ENCODE measurements at regions not wholly inside any gene's neighbourhood (a gene's known extent, or its start where the extent isn't known, plus 50 kb on each side); places are given as distances from the start of the nearest gene placed in this dataset.
"Not testable (repeated sequence)": the region's sequence is repeated elsewhere in the genome, so short reads cannot be mapped to it uniquely, and the experiment has no call there.

- no peak overlapping the region for H3K4ac ChIP-seq (ENCODE audit: low read depth, low read length)
- peaks cover 14% of the 10 kb centered on the region for H3K9me3 ChIP-seq (ENCODE audit: insufficient read depth, low read depth, low read length)
- no peak overlapping the region for H3K23ac ChIP-seq (ENCODE audit: low read length)
- H3K4me1 ChIP-seq (ENCODE audit: control insufficient read depth in 1 of 2, insufficient read depth in 2 of 2, low read length in 2 of 2), result no peaks in the 10 kb centered on the region
- no peak overlapping the region for H2AFZ ChIP-seq (ENCODE audit: insufficient read depth, low read length, poor library complexity)
- no peaks in the 10 kb centered on the region for H3K36me3 ChIP-seq (ENCODE audit: control insufficient read depth in 1 of 2, insufficient read depth in 2 of 2, low read length in 2 of 2)
- H3K4me2 ChIP-seq (ENCODE audit: low read length), result no peak overlapping the region
- H3K27ac ChIP-seq (ENCODE audit: low read depth, low read length), result no peak overlapping the region
- no peak overlapping the region for H4K8ac ChIP-seq (ENCODE audit: low read depth, low read length)
- no peaks in the 10 kb centered on the region for H3K79me2 ChIP-seq (ENCODE audit: control insufficient read depth, insufficient read depth, low read length, poor library complexity)
- H3K14ac ChIP-seq (ENCODE audit: low read length), result no peak overlapping the region
- no peak overlapping the region for H3K18ac ChIP-seq (ENCODE audit: low read length)
- no CpG with 5 or more reads among the region's 2 CpGs for WGBS (ENCODE audit: extremely low coverage, insufficient coverage, insufficient read length)
- DNase-seq, result no peak
- no peak overlapping the region for H2BK12ac ChIP-seq (ENCODE audit: low read length)
- H3K4me3 ChIP-seq (ENCODE audit: low read depth, low read length), result no peak overlapping the region
- no peak overlapping the region for H2BK5ac ChIP-seq (ENCODE audit: low read depth, low read length, poor library complexity)
- H2AK5ac ChIP-seq (ENCODE audit: low read length), result no peak overlapping the region
- no peak overlapping the region for H3K9ac ChIP-seq (ENCODE audit: low read length)
- no peak overlapping the region for H4K12ac ChIP-seq (ENCODE audit: low read depth, low read length)
- H3K79me1 ChIP-seq (ENCODE audit: low read length), result no peaks in the 10 kb centered on the region
- H4K91ac ChIP-seq (ENCODE audit: low read depth, low read length), result no peak overlapping the region
- H2BK120ac ChIP-seq (ENCODE audit: insufficient read depth, low read length, poor library complexity), result no peak overlapping the region
- H3K27me3 ChIP-seq (ENCODE audit: insufficient read depth, low read length), result no peaks in the 10 kb centered on the region
Observed at GRCh38 chr2:8248623-8248957, 433.3 kb upstream of the ID2 start.

GRCh38 chr2:8249141-8249540, 432.7 kb upstream of the ID2 start:
- Histone ChIP-seq H4K12ac (ENCODE audit: low read depth, low read length) (no peak overlapping the region), H2AK5ac (ENCODE audit: low read length) (no peak overlapping the region), H3K4me2 (ENCODE audit: low read length) (no peak overlapping the region), H3K9ac (ENCODE audit: low read length) (no peak overlapping the region), H4K8ac (ENCODE audit: low read depth, low read length) (no peak overlapping the region), H3K4me3 (ENCODE audit: low read depth, low read length) (no peak overlapping the region), H3K27ac (ENCODE audit: low read depth, low read length) (no peak overlapping the region), H3K4me1 (ENCODE audit: control insufficient read depth in 1 of 2, insufficient read depth in 2 of 2, low read length in 2 of 2) (no peaks in the 10 kb centered on the region), H3K79me1 (ENCODE audit: low read length) (no peaks in the 10 kb centered on the region), H3K9me3 (ENCODE audit: insufficient read depth, low read depth, low read length) (peaks cover 14% of the 10 kb centered on the region), H3K18ac (ENCODE audit: low read length) (no peak overlapping the region), H2BK5ac (ENCODE audit: low read depth, low read length, poor library complexity) (no peak overlapping the region), H2BK120ac (ENCODE audit: insufficient read depth, low read length, poor library complexity) (no peak overlapping the region), H3K23ac (ENCODE audit: low read length) (no peak overlapping the region), H3K36me3 (ENCODE audit: control insufficient read depth in 1 of 2, insufficient read depth in 2 of 2, low read length in 2 of 2) (no peaks in the 10 kb centered on the region), H3K14ac (ENCODE audit: low read length) (no peak overlapping the region), H4K91ac (ENCODE audit: low read depth, low read length) (no peak overlapping the region), H3K4ac (ENCODE audit: low read depth, low read length) (no peak overlapping the region), H2AFZ (ENCODE audit: insufficient read depth, low read length, poor library complexity) (no peak overlapping the region), H3K27me3 (ENCODE audit: insufficient read depth, low read length) (no peaks in the 10 kb centered on the region), H3K79me2 (ENCODE audit: control insufficient read depth, insufficient read depth, low read length, poor library complexity) (no peaks in the 10 kb centered on the region), H2BK12ac (ENCODE audit: low read length) (no peak overlapping the region)
- DNase-seq, result no peak
- no CpG with 5 or more reads among the region's 14 CpGs for WGBS (ENCODE audit: extremely low coverage, insufficient coverage, insufficient read length)

GRCh38 chr2:8249769-8250168, 432.1 kb upstream of the ID2 start:
- Histone ChIP-seq H2AFZ (ENCODE audit: insufficient read depth, low read length, poor library complexity) (no peak overlapping the region), H3K9me3 (ENCODE audit: insufficient read depth, low read depth, low read length) (peaks cover 14% of the 10 kb centered on the region), H3K9ac (ENCODE audit: low read length) (no peak overlapping the region), H3K4me2 (ENCODE audit: low read length) (no peak overlapping the region), H4K12ac (ENCODE audit: low read depth, low read length) (no peak overlapping the region), H3K27ac (ENCODE audit: low read depth, low read length) (no peak overlapping the region), H3K27me3 (ENCODE audit: insufficient read depth, low read length) (no peaks in the 10 kb centered on the region), H3K23ac (ENCODE audit: low read length) (no peak overlapping the region), H3K4ac (ENCODE audit: low read depth, low read length) (no peak overlapping the region), H2BK5ac (ENCODE audit: low read depth, low read length, poor library complexity) (no peak overlapping the region), H2AK5ac (ENCODE audit: low read length) (no peak overlapping the region), H3K18ac (ENCODE audit: low read length) (no peak overlapping the region), H4K91ac (ENCODE audit: low read depth, low read length) (no peak overlapping the region), H2BK12ac (ENCODE audit: low read length) (no peak overlapping the region), H4K8ac (ENCODE audit: low read depth, low read length) (no peak overlapping the region), H3K36me3 (ENCODE audit: control insufficient read depth in 1 of 2, insufficient read depth in 2 of 2, low read length in 2 of 2) (no peaks in the 10 kb centered on the region), H2BK120ac (ENCODE audit: insufficient read depth, low read length, poor library complexity) (no peak overlapping the region), H3K79me2 (ENCODE audit: control insufficient read depth, insufficient read depth, low read length, poor library complexity) (no peaks in the 10 kb centered on the region), H3K4me3 (ENCODE audit: low read depth, low read length) (no peak overlapping the region), H3K4me1 (ENCODE audit: control insufficient read depth in 1 of 2, insufficient read depth in 2 of 2, low read length in 2 of 2) (no peaks in the 10 kb centered on the region), H3K14ac (ENCODE audit: low read length) (no peak overlapping the region), H3K79me1 (ENCODE audit: low read length) (no peaks in the 10 kb centered on the region)
- no peak for DNase-seq
- WGBS (ENCODE audit: extremely low coverage, insufficient coverage, insufficient read length), result no CpG with 5 or more reads among the region's 2 CpGs

GRCh38 chr2:8250290-8250689, 431.6 kb upstream of the ID2 start:
- H3K14ac ChIP-seq (ENCODE audit: low read length); H3K4me3 ChIP-seq (ENCODE audit: low read depth, low read length); H3K23ac ChIP-seq (ENCODE audit: low read length); H3K9ac ChIP-seq (ENCODE audit: low read length); H4K12ac ChIP-seq (ENCODE audit: low read depth, low read length); H4K8ac ChIP-seq (ENCODE audit: low read depth, low read length); DNase-seq; H3K4me2 ChIP-seq (ENCODE audit: low read length); H2BK12ac ChIP-seq (ENCODE audit: low read length); H3K27ac ChIP-seq (ENCODE audit: low read depth, low read length); H3K18ac ChIP-seq (ENCODE audit: low read length); H3K79me1 ChIP-seq (ENCODE audit: low read length); H3K27me3 ChIP-seq (ENCODE audit: insufficient read depth, low read length); H3K4ac ChIP-seq (ENCODE audit: low read depth, low read length); H3K79me2 ChIP-seq (ENCODE audit: control insufficient read depth, insufficient read depth, low read length, poor library complexity); H3K4me1 ChIP-seq (ENCODE audit: control insufficient read depth in 1 of 2, insufficient read depth in 2 of 2, low read length in 2 of 2); H3K36me3 ChIP-seq (ENCODE audit: control insufficient read depth in 1 of 2, insufficient read depth in 2 of 2, low read length in 2 of 2); H2AFZ ChIP-seq (ENCODE audit: insufficient read depth, low read length, poor library complexity); H2BK120ac ChIP-seq (ENCODE audit: insufficient read depth, low read length, poor library complexity); H2BK5ac ChIP-seq (ENCODE audit: low read depth, low read length, poor library complexity); H2AK5ac ChIP-seq (ENCODE audit: low read length); H4K91ac ChIP-seq (ENCODE audit: low read depth, low read length): not testable (repeated sequence)
- WGBS (ENCODE audit: extremely low coverage, insufficient coverage, insufficient read length), result no CpG with 5 or more reads among the region's 2 CpGs
- H3K9me3 ChIP-seq (ENCODE audit: insufficient read depth, low read depth, low read length), result peaks cover 14% of the 10 kb centered on the region

Measured in trophoblast cell (in vitro differentiated cells and primary cell).